Panc1 (cell line): ENCODE measurements at regions not wholly inside any gene's neighbourhood (a gene's known extent, or its start where the extent isn't known, plus 50 kb on each side); places are given as distances from the start of the nearest gene placed in this dataset.

Experiments
- ATAC-seq: fragments of 200-7000 bp; cut with Tn5 transposase; 2 replicates; pipeline ENCODE4 v1.9.1; 2020; ENCODE audit warnings: mild to moderate bottlenecking, moderate library complexity
- BruUV-seq: library from RNA; stranded (reverse); fragments of 400-500 nt; replicated peaks from 2 replicates; lab custom pipeline; 2021; lab: Mats Ljungman, UMichigan
- CTCF ChIA-PET: fragments of 300-600 bp; sonication (Branson Sonifier 250); formaldehyde crosslinking; loops from one replicate; lab custom pipeline; 2022; ENCODE audit warnings: antibody characterized with exemption; lab: Charles Lee
- POLR2A ChIA-PET: fragments of 300-600 bp; sonication (Branson Sonifier 250); formaldehyde crosslinking; loops from one replicate; lab custom pipeline; 2022; ENCODE audit warnings: antibody characterized with exemption; lab: Charles Lee
- DNase-seq: peaks from one replicate; pipeline ENCODE4 v3.0.0-alpha.2; 2010; ENCODE audit warnings: low read depth, low spot score
- H3K27ac ChIP-seq: 2 replicates; pipeline ENCODE4 v1.5.1; 2011; ENCODE audit warnings: mild to moderate bottlenecking, low read length, inconsistent platforms
- H3K27me3 ChIP-seq: fragments of 200-500 bp; sonication (Bioruptor generic); 2 replicates; pipeline ENCODE4 v1.6.0; 2014; ENCODE audit warnings: low read length, inconsistent platforms; ENCODE audit not compliant: control insufficient read depth, insufficient read depth
- H3K36me3 ChIP-seq: fragments of 200-500 bp; sonication (Bioruptor generic); 2 replicates; pipeline ENCODE4 v1.5.1; 2014; ENCODE audit warnings: inconsistent platforms, mild to moderate bottlenecking, low read length, moderate library complexity; ENCODE audit not compliant: control insufficient read depth, insufficient read depth
- H3K4me1 ChIP-seq: 2 replicates; pipeline ENCODE4 v1.5.1; 2011; ENCODE audit warnings: inconsistent platforms, mild to moderate bottlenecking, low read length, moderate library complexity; ENCODE audit not compliant: control insufficient read depth, insufficient read depth
- H3K4me3 ChIP-seq, 2 experiments: 2 replicates each; pipeline ENCODE4 v1.5.1; 2011 to 2012; ENCODE audit warnings: low read depth in 2 of 2, low read length in 2 of 2, mild to moderate bottlenecking in 2 of 2, inconsistent platforms in 1 of 2, moderate library complexity in 1 of 2
- H3K9me3 ChIP-seq: fragments of 200-500 bp; sonication (Bioruptor generic); 2 replicates; pipeline ENCODE4 v1.5.1; 2014; ENCODE audit warnings: low read depth, mild to moderate bottlenecking, inconsistent platforms, low read length, moderate library complexity; ENCODE audit not compliant: control insufficient read depth, insufficient read depth
- CTCF ChIP-seq: fragments of 450-650 bp; IDR thresholded peaks from 2 replicates; pipeline ENCODE4 v1.5.1; 2017; ENCODE audit warnings: mild to moderate bottlenecking
- POLR2AphosphoS5 ChIP-seq: IDR thresholded peaks from 2 replicates; pipeline ENCODE4 v1.6.1; 2012; ENCODE audit warnings: mild to moderate bottlenecking, low read depth, low read length, moderate library complexity
- REST ChIP-seq, 2 experiments: IDR thresholded peaks; 2 replicates each; pipeline ENCODE4 v1.6.1; 2011 to 2012; ENCODE audit warnings: low read depth in 2 of 2, control low read depth in 1 of 2, low read length in 1 of 2, mild to moderate bottlenecking in 1 of 2, moderate library complexity in 1 of 2; ENCODE audit not compliant: insufficient read depth in 1 of 2
- SIN3A ChIP-seq: IDR thresholded peaks from 2 replicates; pipeline ENCODE4 v1.6.1; 2012; ENCODE audit warnings: low read depth, mild to moderate bottlenecking, low read length, moderate library complexity, borderline replicate concordance; ENCODE audit not compliant: insufficient read depth
- TCF7L2 ChIP-seq: IDR thresholded peaks from 2 replicates; pipeline ENCODE4 v1.6.1; 2011; ENCODE audit warnings: mild to moderate bottlenecking, low read depth, low read length, inconsistent platforms
- in situ Hi-C: cut with HindIII; loops from 2 replicates; pipeline ENCODE4 v1.10.0; 2016; ENCODE audit warnings: low sequenced_read_pairs, low pct_unique_long_range_greater_than_20kb
- intact Hi-C: fragments of 100-400 bp; cut with micrococcal nuclease; formaldehyde crosslinking; loops from one replicate; pipeline ENCODE4 v1.10.0; 2022; ENCODE audit not compliant: unreplicated experiment

- no TSS peak for BruUV-seq
Measured at GRCh38 chr2:5576015-5576414, 116.2 kb upstream of the SOX11 start.

GRCh38 chr2:5587766-5588165 lies 104.4 kb upstream of the SOX11 start:
- no peak for DNase-seq
- no peak overlapping the region for H3K4me3 ChIP-seq
- intact Hi-C loops (no loop called here), in situ Hi-C loops (no loop called here)
- TF ChIP-seq TCF7L2 (no peak), SIN3A (no peak), REST (IDR thresholded peaks at IDR 0.05; ENCODE audit: insufficient read depth in 1 of 2, low read depth in 2 of 2, low read length in 1 of 2) (no peak), CTCF (no peak), POLR2AphosphoS5 (no peak)
- no peak overlapping the region for H3K27ac ChIP-seq
- no peaks in the 10 kb centered on the region for H3K36me3 ChIP-seq
- no peak for ATAC-seq
- BruUV-seq = no TSS peak
- no peaks in the 10 kb centered on the region for H3K9me3 ChIP-seq
- POLR2A ChIA-PET = no interaction called here
- no peaks in the 10 kb centered on the region for H3K4me1 ChIP-seq
- no peaks in the 10 kb centered on the region for H3K27me3 ChIP-seq
- CTCF ChIA-PET = no interaction called here

More at GRCh38 chr2:5576015-5576414, 116.2 kb upstream of the SOX11 start:
- intact Hi-C loops (no loop called here), in situ Hi-C loops (no loop called here)
- ATAC-seq (no peak), DNase-seq (no peak)
- Histone ChIP-seq H3K9me3 (no peaks in the 10 kb centered on the region), H3K36me3 (no peaks in the 10 kb centered on the region), H3K4me3 (no peak overlapping the region), H3K4me1 (no peaks in the 10 kb centered on the region), H3K27ac (no peak overlapping the region), H3K27me3 (no peaks in the 10 kb centered on the region)
- CTCF ChIA-PET = no interaction called here
- POLR2A ChIA-PET = no interaction called here
- TF ChIP-seq REST (IDR thresholded peaks at IDR 0.05; ENCODE audit: insufficient read depth in 1 of 2, low read depth in 2 of 2, low read length in 1 of 2) (no peak), POLR2AphosphoS5 (no peak), TCF7L2 (no peak), CTCF (no peak), SIN3A (no peak)
